Neutrophil (primary cell): ENCODE measurements at regions not wholly inside any gene's neighbourhood (a gene's known extent, or its start where the extent isn't known, plus 50 kb on each side); places are given as distances from the start of the nearest gene placed in this dataset.

ENCODE experiments used
- H3K27ac ChIP-seq: fragments of 200-600 bp; sonication (generic); 2 replicates; pipeline ENCODE4 v1.5.1; 2016; ENCODE audit warnings: mild to moderate bottlenecking, moderate library complexity
- H3K27me3 ChIP-seq: fragments of 200-600 bp; sonication (generic); 2 replicates; pipeline ENCODE4 v1.6.0; 2016; ENCODE audit warnings: mild to moderate bottlenecking
- H3K36me3 ChIP-seq: fragments of 200-600 bp; sonication (generic); 2 replicates; pipeline ENCODE4 v1.5.1; 2017
- H3K4me1 ChIP-seq, 2 experiments: fragments of 200-600 bp in 1 of 2; sonication (generic) in 1 of 2; 1 replicate in 1 of 2; 2 replicates in 1 of 2; pipeline versions ENCODE4 v1.5.1 to v1.6.1; 2013 to 2016; ENCODE audit warnings: low read depth in 1 of 2, low read length in 1 of 2, mild to moderate bottlenecking in 1 of 2, moderate library complexity in 1 of 2; ENCODE audit not compliant: control insufficient read depth in 1 of 2, insufficient read depth in 1 of 2
- H3K4me3 ChIP-seq, 2 experiments: fragments of 200-600 bp in 1 of 2; sonication (generic) in 1 of 2; 1 replicate in 1 of 2; 2 replicates in 1 of 2; pipeline ENCODE4 v1.5.1; 2013 to 2016; ENCODE audit warnings: low read depth in 1 of 2, low read length in 1 of 2, mild to moderate bottlenecking in 1 of 2, moderate library complexity in 1 of 2
- H3K9me3 ChIP-seq: fragments of 200-600 bp; sonication (generic); 2 replicates; pipeline ENCODE4 v1.5.1; 2016
- CTCF ChIP-seq: fragments of 200-600 bp; sonication (generic); IDR thresholded peaks from 2 replicates; pipeline ENCODE4 v1.5.1; 2016; ENCODE audit warnings: antibody characterized with exemption

- TF ChIP-seq CTCF: no peak
- peaks cover 9% of the 10 kb centered on the region for H3K27me3 ChIP-seq
- no peak overlapping the region for H3K27ac ChIP-seq
- H3K36me3 ChIP-seq: no peaks in the 10 kb centered on the region
- H3K4me3 ChIP-seq: no peak overlapping the region
- no peaks in the 10 kb centered on the region for H3K9me3 ChIP-seq
- no peaks in the 10 kb centered on the region for H3K4me1 ChIP-seq
These were observed 183.6 kb downstream of the FOXD2 start for GRCh38 chr1:47621483-47621882.

GRCh38 chr1:47621977-47622376 is 184.1 kb downstream of the FOXD2 start:
- Histone ChIP-seq H3K36me3 (no peaks in the 10 kb centered on the region), H3K27ac (no peak overlapping the region), H3K4me1 (no peaks in the 10 kb centered on the region), H3K27me3 (peaks cover 9% of the 10 kb centered on the region), H3K9me3 (no peaks in the 10 kb centered on the region), H3K4me3 (no peak overlapping the region)
- TF ChIP-seq CTCF: no peak

- Histone ChIP-seq H3K4me1 (no peaks in the 10 kb centered on the region), H3K27ac (no peak overlapping the region), H3K9me3 (no peaks in the 10 kb centered on the region), H3K4me3 (no peak overlapping the region), H3K27me3 (peaks cover 9% of the 10 kb centered on the region), H3K36me3 (no peaks in the 10 kb centered on the region)
- no peak for TF ChIP-seq CTCF
These were observed 185.1 kb downstream of the FOXD2 start for GRCh38 chr1:47622776-47623556.

- Histone ChIP-seq H3K9me3 (no peaks in the 10 kb centered on the region), H3K36me3 (no peaks in the 10 kb centered on the region)
- no peak for TF ChIP-seq CTCF
These were observed 185.7 kb downstream of the FOXD2 start for GRCh38 chr1:47623557-47623940.

GRCh38 chr1:47624531-47624930 is 186.7 kb downstream of the FOXD2 start:
- no peaks in the 10 kb centered on the region for H3K36me3 ChIP-seq
- H3K27ac ChIP-seq: no peak overlapping the region
- no peak for TF ChIP-seq CTCF
- H3K27me3 ChIP-seq: peaks cover 9% of the 10 kb centered on the region
- H3K4me3 ChIP-seq: no peak overlapping the region
- no peaks in the 10 kb centered on the region for H3K9me3 ChIP-seq
- H3K4me1 ChIP-seq: no peaks in the 10 kb centered on the region

More at GRCh38 chr1:47623557-47623940, 185.7 kb downstream of the FOXD2 start:
- H3K27me3 ChIP-seq: peaks cover 9% of the 10 kb centered on the region
- no peak overlapping the region for H3K27ac ChIP-seq
- H3K4me1 ChIP-seq: no peaks in the 10 kb centered on the region
- no peak overlapping the region for H3K4me3 ChIP-seq
